Body of pancreas (tissue), 4 donors: ENCODE measurements at regions not wholly inside any gene's neighbourhood (a gene's known extent, or its start where the extent isn't known, plus 50 kb on each side); places are given as distances from the start of the nearest gene placed in this dataset.

Experiments used
- CTCF ChIP-seq, 7 experiments: fragments of 450-650 bp in 4 of 7; fragments of 200-600 bp in 3 of 7; sonication (generic) in 3 of 7; IDR thresholded peaks; one replicate each; pipeline ENCODE4 v1.5.1; 2016 to 2019; ENCODE audit warnings: antibody characterized with exemption in 7 of 7
- POLR2A ChIP-seq, 3 donors: fragments of 450-650 bp; IDR thresholded peaks; one replicate each; pipeline ENCODE4 v1.6.1; 2016; ENCODE audit warnings: antibody characterized with exemption in 3 of 3, mild to moderate bottlenecking in 2 of 3

- TF ChIP-seq POLR2A (IDR thresholded peaks at IDR 0.05) (no peak), CTCF (IDR thresholded peaks at IDR 0.05) (no peak)
These were observed 84.7 kb upstream of the RIOK2 start for GRCh38 chr5:97267767-97268166.
